ENCODE measurements at regions not wholly inside any gene's neighbourhood (a gene's known extent, or its start where the extent isn't known, plus 50 kb on each side); places are given as distances from the start of the nearest gene placed in this dataset.

DNA sequence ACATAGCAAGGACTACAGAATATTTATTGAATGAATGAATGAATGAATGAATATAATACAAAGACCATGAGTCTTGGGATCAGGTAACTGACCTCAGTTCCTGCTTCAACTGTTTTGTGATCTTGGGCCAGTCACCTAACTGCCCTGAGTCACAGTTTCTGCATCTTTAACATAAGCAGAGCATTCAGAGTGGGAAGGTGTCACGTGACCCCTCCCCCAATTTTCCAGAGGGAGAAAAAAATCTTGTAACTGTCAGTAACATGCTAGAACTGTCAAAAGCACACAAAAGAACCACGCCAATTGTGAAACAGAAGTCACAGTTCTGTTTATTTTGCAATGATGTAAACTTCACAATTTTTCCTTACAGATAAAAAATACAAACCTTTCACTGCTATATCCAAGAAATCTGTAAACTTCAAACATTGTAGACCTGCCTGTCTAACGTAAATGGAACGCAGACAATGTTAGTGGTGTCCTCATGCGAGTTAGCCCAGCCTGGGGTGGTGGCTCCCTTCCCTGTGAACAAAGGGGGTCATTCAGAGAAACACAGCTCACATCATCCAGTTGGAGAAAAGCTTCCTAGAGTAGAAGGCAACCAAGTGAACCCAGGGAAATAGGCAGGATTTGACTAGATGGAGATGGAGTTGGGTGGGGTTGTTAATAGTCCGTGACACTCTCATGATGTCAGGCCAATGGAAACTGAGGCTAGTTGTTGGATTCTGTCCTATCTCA lies 211.8 kb upstream of the ZC3H12A start:
- TF ChIP-seq, protein P1, sequence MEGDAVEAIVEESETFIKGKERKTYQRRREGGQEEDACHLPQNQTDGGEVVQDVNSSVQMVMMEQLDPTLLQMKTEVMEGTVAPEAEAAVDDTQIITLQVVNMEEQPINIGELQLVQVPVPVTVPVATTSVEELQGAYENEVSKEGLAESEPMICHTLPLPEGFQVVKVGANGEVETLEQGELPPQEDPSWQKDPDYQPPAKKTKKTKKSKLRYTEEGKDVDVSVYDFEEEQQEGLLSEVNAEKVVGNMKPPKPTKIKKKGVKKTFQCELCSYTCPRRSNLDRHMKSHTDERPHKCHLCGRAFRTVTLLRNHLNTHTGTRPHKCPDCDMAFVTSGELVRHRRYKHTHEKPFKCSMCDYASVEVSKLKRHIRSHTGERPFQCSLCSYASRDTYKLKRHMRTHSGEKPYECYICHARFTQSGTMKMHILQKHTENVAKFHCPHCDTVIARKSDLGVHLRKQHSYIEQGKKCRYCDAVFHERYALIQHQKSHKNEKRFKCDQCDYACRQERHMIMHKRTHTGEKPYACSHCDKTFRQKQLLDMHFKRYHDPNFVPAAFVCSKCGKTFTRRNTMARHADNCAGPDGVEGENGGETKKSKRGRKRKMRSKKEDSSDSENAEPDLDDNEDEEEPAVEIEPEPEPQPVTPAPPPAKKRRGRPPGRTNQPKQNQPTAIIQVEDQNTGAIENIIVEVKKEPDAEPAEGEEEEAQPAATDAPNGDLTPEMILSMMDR (conservative IDR thresholded peaks at IDR 0.05 in 1 of 2, IDR thresholded peaks at IDR 0.05 in 1 of 2; ENCODE audit: extremely low read depth in 1 of 2, insufficient read depth in 1 of 2, low read depth in 1 of 2, low read length in 2 of 2), result no peak
- TF ChIP-seq EZH2 (IDR thresholded peaks at IDR 0.05; ENCODE audit: borderline replicate concordance, low read length), result no peak
